ENCODE measurements at regions not wholly inside any gene's neighbourhood (a gene's known extent, or its start where the extent isn't known, plus 50 kb on each side); places are given as distances from the start of the nearest gene placed in this dataset.

GRCh38 chr11:95700471-95700817 is 89.1 kb downstream of the FAM76B start:
- Histone ChIP-seq H3K27me3 (ENCODE audit: insufficient read depth in 3 of 3, low read length in 2 of 3) (no peaks in the 10 kb centered on the region), H3K9me3 (no peaks in the 10 kb centered on the region), H3K27ac (no peak overlapping the region), H3K4me1 (no peaks in the 10 kb centered on the region), H3K36me3 (ENCODE audit: insufficient read depth in 1 of 2, low read depth in 1 of 2) (no peaks in the 10 kb centered on the region), H3K4me3 (no peak overlapping the region)
- DNase-seq (no peak), ATAC-seq (no peak)
- TF ChIP-seq, protein P1, sequence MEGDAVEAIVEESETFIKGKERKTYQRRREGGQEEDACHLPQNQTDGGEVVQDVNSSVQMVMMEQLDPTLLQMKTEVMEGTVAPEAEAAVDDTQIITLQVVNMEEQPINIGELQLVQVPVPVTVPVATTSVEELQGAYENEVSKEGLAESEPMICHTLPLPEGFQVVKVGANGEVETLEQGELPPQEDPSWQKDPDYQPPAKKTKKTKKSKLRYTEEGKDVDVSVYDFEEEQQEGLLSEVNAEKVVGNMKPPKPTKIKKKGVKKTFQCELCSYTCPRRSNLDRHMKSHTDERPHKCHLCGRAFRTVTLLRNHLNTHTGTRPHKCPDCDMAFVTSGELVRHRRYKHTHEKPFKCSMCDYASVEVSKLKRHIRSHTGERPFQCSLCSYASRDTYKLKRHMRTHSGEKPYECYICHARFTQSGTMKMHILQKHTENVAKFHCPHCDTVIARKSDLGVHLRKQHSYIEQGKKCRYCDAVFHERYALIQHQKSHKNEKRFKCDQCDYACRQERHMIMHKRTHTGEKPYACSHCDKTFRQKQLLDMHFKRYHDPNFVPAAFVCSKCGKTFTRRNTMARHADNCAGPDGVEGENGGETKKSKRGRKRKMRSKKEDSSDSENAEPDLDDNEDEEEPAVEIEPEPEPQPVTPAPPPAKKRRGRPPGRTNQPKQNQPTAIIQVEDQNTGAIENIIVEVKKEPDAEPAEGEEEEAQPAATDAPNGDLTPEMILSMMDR (IDR thresholded peaks at IDR 0.05): no peak
- WGBS, 3 donors: 74 to 78% (median 78%) methylated on average over 6 of the region's 6 CpGs
- intact Hi-C loops (cut with DNase I): loop anchor here in 1 of 2 donors (10.0 kb wide), 1 partner anchor 636 kb away; the partner anchor contains the start of gene SRSF8

- TF ChIP-seq, protein P1 (IDR thresholded peaks at IDR 0.05): no peak
- ATAC-seq (no peak), DNase-seq (no peak)
- Histone ChIP-seq H3K27ac (no peak overlapping the region), H3K9me3 (no peaks in the 10 kb centered on the region), H3K4me1 (no peaks in the 10 kb centered on the region), H3K36me3 (ENCODE audit: insufficient read depth in 1 of 2, low read depth in 1 of 2) (no peaks in the 10 kb centered on the region), H3K27me3 (ENCODE audit: insufficient read depth in 3 of 3, low read length in 2 of 3) (no peaks in the 10 kb centered on the region), H3K4me3 (no peak overlapping the region)
- intact Hi-C loops (cut with DNase I): loop anchor here in 1 of 2 donors (10.0 kb wide), 1 partner anchor 635 kb away; the partner anchor contains the start of gene SRSF8
- 69 to 80% (median 71%) methylated on average over 2 of the region's 2 CpGs for WGBS, 3 donors
Observed at GRCh38 chr11:95699631-95700470, 89.7 kb downstream of the FAM76B start.

GRCh38 chr11:95698676-95699557 is 90.7 kb downstream of the FAM76B start:
- intact Hi-C loops (cut with DNase I): no loop called here

GRCh38 chr11:95697614-95698408 is 91.8 kb downstream of the FAM76B start:
- H3K27me3 ChIP-seq (ENCODE audit: insufficient read depth in 3 of 3, low read length in 2 of 3): no peaks in the 10 kb centered on the region
- no peak for DNase-seq
- H3K9me3 ChIP-seq: no peaks in the 10 kb centered on the region
- H3K27ac ChIP-seq: no peak overlapping the region
- no peak overlapping the region for H3K4me3 ChIP-seq
- intact Hi-C loops (cut with DNase I): no loop called here
- no peaks in the 10 kb centered on the region for H3K36me3 ChIP-seq (ENCODE audit: insufficient read depth in 1 of 2, low read depth in 1 of 2)
- TF ChIP-seq, protein P1 (IDR thresholded peaks at IDR 0.05): no peak
- no peak for ATAC-seq
- 43 to 57% (median 46%) methylated on average over 10 of the region's 10 CpGs for WGBS, 3 donors
- no peaks in the 10 kb centered on the region for H3K4me1 ChIP-seq

More at GRCh38 chr11:95698676-95699557, 90.7 kb downstream of the FAM76B start:
- TF ChIP-seq, protein P1 (IDR thresholded peaks at IDR 0.05): no peak
- Histone ChIP-seq H3K4me3 (no peak overlapping the region), H3K27ac (no peak overlapping the region), H3K27me3 (ENCODE audit: insufficient read depth in 3 of 3, low read length in 2 of 3) (no peaks in the 10 kb centered on the region), H3K36me3 (ENCODE audit: insufficient read depth in 1 of 2, low read depth in 1 of 2) (no peaks in the 10 kb centered on the region), H3K4me1 (no peaks in the 10 kb centered on the region), H3K9me3 (no peaks in the 10 kb centered on the region)
- DNase-seq (no peak), ATAC-seq (no peak)
- WGBS, 3 donors: 72 to 77% (median 74%) methylated on average over 4 of the region's 4 CpGs
